HepG2 (cell line): ENCODE measurements at regions not wholly inside any gene's neighbourhood (a gene's known extent, or its start where the extent isn't known, plus 50 kb on each side); places are given as distances from the start of the nearest gene placed in this dataset.
A peak's percentile ranks its signal among the peaks of the same experiment; 100 is the strongest.

Experiments used
- ATM ChIP-seq: fragments of 450-650 bp; IDR thresholded peaks from 2 replicates; pipeline ENCODE4 v1.7.1; 2017; ENCODE audit warnings: mild to moderate bottlenecking, borderline replicate concordance

GRCh38 chr13:16008271-16008670 is 3173.4 kb downstream of the TUBA3C start (continued):
- TF ChIP-seq ATM: 0 out of 2 replicates have a peak, but pooled peaks have one; percentile 58
